Stomach (tissue), 4 donors: ENCODE measurements at regions not wholly inside any gene's neighbourhood (a gene's known extent, or its start where the extent isn't known, plus 50 kb on each side); places are given as distances from the start of the nearest gene placed in this dataset.

Source experiments
- CTCF ChIP-seq, 7 experiments: fragments of 450-650 bp in 4 of 7; fragments of 200-600 bp in 3 of 7; sonication (generic) in 3 of 7; IDR thresholded peaks; one replicate each; pipeline ENCODE4 v1.5.1; 2016 to 2019; ENCODE audit warnings: antibody characterized with exemption in 7 of 7, control low read depth in 2 of 7, mild to moderate bottlenecking in 1 of 7
- EP300 ChIP-seq: sonication (generic); formaldehyde crosslinking; IDR thresholded peaks from one replicate; pipeline ENCODE4 v1.6.1; 2017; ENCODE audit warnings: antibody characterized with exemption
- POLR2A ChIP-seq, 4 donors: fragments of 450-650 bp; IDR thresholded peaks; one replicate each; pipeline ENCODE4 v1.6.1; 2016; ENCODE audit warnings: antibody characterized with exemption in 4 of 4, control low read depth in 2 of 4, mild to moderate bottlenecking in 1 of 4, moderate library complexity in 1 of 4
- POLR2AphosphoS5 ChIP-seq, 3 donors: sonication (generic); formaldehyde crosslinking; IDR thresholded peaks; one replicate each; pipeline ENCODE4 v1.6.1; 2016; ENCODE audit warnings: antibody characterized with exemption in 3 of 3

GRCh38 chr13:64778002-64778401 lies 2452.1 kb downstream of the PCDH9 start:
- no peak for TF ChIP-seq CTCF (IDR thresholded peaks at IDR 0.05)
- no peak for TF ChIP-seq POLR2AphosphoS5 (IDR thresholded peaks at IDR 0.05)
- TF ChIP-seq POLR2A (IDR thresholded peaks at IDR 0.05): no peak
- TF ChIP-seq EP300: no peak
